GM12878 (cell line): ENCODE measurements at regions not wholly inside any gene's neighbourhood (a gene's known extent, or its start where the extent isn't known, plus 50 kb on each side); places are given as distances from the start of the nearest gene placed in this dataset.

Source experiments
- ATAC-seq: fragments of 200-7000 bp; cut with Tn5 transposase; 3 replicates; pipeline ENCODE4 v1.9.1; 2020; ENCODE audit warnings: mild to moderate bottlenecking, moderate library complexity
- BruUV-seq: library from RNA; stranded (reverse); fragments of 400-500 nt; replicated peaks from 2 replicates; lab custom pipeline; 2021; lab: Mats Ljungman, UMichigan
- CTCF ChIA-PET: fragments of 300-600 bp; sonication (Branson Sonifier 250); formaldehyde crosslinking; extraction: SDS; loops from one replicate; lab custom pipeline; 2021; ENCODE audit warnings: inconsistent platforms; lab: Yijun Ruan, JAX
- POLR2A ChIA-PET: fragments of 350-600 bp; formaldehyde crosslinking; extraction: SDS; loops from one replicate; lab custom pipeline; 2021; ENCODE audit warnings: inconsistent platforms; lab: Charles Lee
- RAD21 ChIA-PET: fragments of 300-600 bp; sonication (Branson Sonifier 250); formaldehyde crosslinking; loops from one replicate; lab custom pipeline; 2023; ENCODE audit warnings: antibody characterized with exemption; ENCODE audit not compliant: unreplicated experiment; lab: Charles Lee
- SMC1A ChIA-PET: fragments of 300-600 bp; sonication (Branson Sonifier 250); formaldehyde crosslinking; loops from one replicate; lab custom pipeline; 2023; ENCODE audit not compliant: unreplicated experiment, uncharacterized antibody; lab: Charles Lee
- DNase-seq: peaks from one replicate; pipeline ENCODE4 v3.0.0-alpha.2; 2011; ENCODE audit warnings: low read depth, low spot score
- FAIRE-seq: peaks from 3 replicates; lab custom pipeline; 2011; peaks lifted over from hg19 to GRCh38; lab: Jason Lieb, UNC
- H2AFZ ChIP-seq: 2 replicates; pipeline ENCODE4 v1.6.0; 2011; ENCODE audit warnings: low read depth, low read length, control low read depth; ENCODE audit not compliant: control insufficient read depth
- H3K27ac ChIP-seq: 2 replicates; pipeline ENCODE4 v1.5.1; 2011; ENCODE audit warnings: control low read depth; ENCODE audit not compliant: control insufficient read depth, insufficient read depth
- H3K27me3 ChIP-seq, 2 experiments: replicated peaks in 1 of 2; 2 replicates each; pipeline versions ENCODE4 v1.6.0 to v1.6.1; 2011; ENCODE audit warnings: low read length in 1 of 2; ENCODE audit not compliant: control insufficient read depth in 2 of 2, insufficient read depth in 2 of 2
- H3K36me3 ChIP-seq, 2 experiments: 2 replicates each; pipeline ENCODE4 v1.5.1; 2011; ENCODE audit warnings: low read length in 1 of 2; ENCODE audit not compliant: control insufficient read depth in 2 of 2, insufficient read depth in 2 of 2
- H3K4me1 ChIP-seq: 2 replicates; pipeline ENCODE4 v1.6.1; 2011; ENCODE audit warnings: mild to moderate bottlenecking, low read length, moderate library complexity, mixed read lengths; ENCODE audit not compliant: control insufficient read depth, insufficient read depth
- H3K4me2 ChIP-seq: 2 replicates; pipeline ENCODE4 v1.6.0; 2011; ENCODE audit warnings: control low read depth; ENCODE audit not compliant: control insufficient read depth, insufficient read depth
- H3K4me3 ChIP-seq: fragments of 200-600 bp; sonication (generic); 2 replicates; pipeline ENCODE4 v1.5.1; 2016
- H3K79me2 ChIP-seq: 2 replicates; pipeline ENCODE4 v1.6.0; 2011; ENCODE audit warnings: low read length; ENCODE audit not compliant: control insufficient read depth, insufficient read depth
- H3K9ac ChIP-seq: 2 replicates; pipeline ENCODE4 v1.8.0; 2011; ENCODE audit warnings: low read length, control low read depth, mixed read lengths; ENCODE audit not compliant: control insufficient read depth, insufficient read depth
- H3K9me3 ChIP-seq: replicated peaks from 3 replicates; pipeline ENCODE4 v1.5.1; 2011; ENCODE audit warnings: mild to moderate bottlenecking, low read length; ENCODE audit not compliant: control insufficient read depth, insufficient read depth
- H4K20me1 ChIP-seq: 2 replicates; pipeline ENCODE4 v1.6.0; 2011; ENCODE audit not compliant: control insufficient read depth, insufficient read depth
- BCL11A ChIP-seq: IDR thresholded peaks from 2 replicates; pipeline ENCODE4 v1.6.1; 2011; ENCODE audit warnings: low read depth, low read length
- CBX3 ChIP-seq: fragments of 200-600 bp; sonication (generic); IDR thresholded peaks from 2 replicates; pipeline ENCODE4 v1.6.1; 2016; ENCODE audit warnings: low read depth, borderline replicate concordance
- CREB1 ChIP-seq: IDR thresholded peaks from 2 replicates; pipeline ENCODE4 v1.6.1; 2012; ENCODE audit warnings: low read depth, mild to moderate bottlenecking, inconsistent platforms
- GATAD2B ChIP-seq: fragments of 450-650 bp; conservative IDR thresholded peaks from 2 replicates; pipeline ENCODE4 v1.6.1; 2017; ENCODE audit warnings: low read depth, mild to moderate bottlenecking, moderate library complexity
- HCFC1 ChIP-seq: fragments of 150-350 bp; IDR thresholded peaks from 2 replicates; pipeline ENCODE4 v1.6.1; 2014; ENCODE audit warnings: low read length
- IKZF2 ChIP-seq, 2 experiments: fragments of 450-650 bp; IDR thresholded peaks; 2 replicates each; pipeline ENCODE4 v1.6.1; 2017; ENCODE audit warnings: mild to moderate bottlenecking in 2 of 2, moderate library complexity in 2 of 2
- LARP7 ChIP-seq: fragments of 450-650 bp; IDR thresholded peaks from 2 replicates; pipeline ENCODE4 v1.6.1; 2017; ENCODE audit warnings: mild to moderate bottlenecking
- NRF1 ChIP-seq: conservative IDR thresholded peaks from 2 replicates; pipeline ENCODE4 v1.6.1; 2011; ENCODE audit warnings: mild to moderate bottlenecking, low read depth, low read length, improper control_type of control experiment
- RFX5 ChIP-seq: IDR thresholded peaks from 2 replicates; pipeline ENCODE4 v1.6.1; 2011; ENCODE audit warnings: low read depth, low read length, improper control_type of control experiment
- SMARCA5 ChIP-seq: fragments of 450-650 bp; IDR thresholded peaks from 2 replicates; pipeline ENCODE4 v1.6.1; 2017; ENCODE audit warnings: mild to moderate bottlenecking
- SRF ChIP-seq, 2 experiments: IDR thresholded peaks; 2 replicates each; pipeline ENCODE4 v1.6.1; 2011; ENCODE audit warnings: low read depth in 2 of 2, low read length in 2 of 2, mild to moderate bottlenecking in 1 of 2, moderate library complexity in 1 of 2
- SUZ12 ChIP-seq: fragments of 200-600 bp; sonication (generic); IDR thresholded peaks from one replicate; pipeline ENCODE4 v1.6.1; 2018; ENCODE audit warnings: antibody characterized with exemption, mild to moderate bottlenecking; ENCODE audit not compliant: unreplicated experiment
- TARDBP ChIP-seq: IDR thresholded peaks from 2 replicates; pipeline ENCODE4 v1.6.1; 2016; ENCODE audit warnings: borderline replicate concordance
- TCF3 ChIP-seq: IDR thresholded peaks from 2 replicates; pipeline ENCODE4 v1.6.1; 2012; ENCODE audit warnings: low read depth, mild to moderate bottlenecking, low read length, borderline replicate concordance; ENCODE audit not compliant: insufficient read depth
- ZSCAN29 ChIP-seq: fragments of 450-650 bp; IDR thresholded peaks from 2 replicates; pipeline ENCODE4 v1.6.1; 2017; ENCODE audit warnings: mild to moderate bottlenecking, moderate library complexity
- WGBS: methylation state at CpG from one replicate; pipeline ENCODE4 v1.1.6; 2016; ENCODE audit warnings: low lambda C conversion rate; ENCODE audit not compliant: insufficient replicate concordance, insufficient coverage; ENCODE audit errors: missing lambda C conversion rate; 5-methylcytosine and 5-hydroxymethylcytosine counted together
- in situ Hi-C: fragments of 300-500 bp; cut with MboI; formaldehyde crosslinking; loops from 9 replicates; pipeline ENCODE4 v1.14.3; 2018; ENCODE audit warnings: mixed read lengths
- intact Hi-C: fragments of 100-400 bp; cut with micrococcal nuclease; formaldehyde crosslinking; loops from one replicate; pipeline ENCODE4 v1.14.2; 2022; ENCODE audit not compliant: unreplicated experiment
- TF ChIP-seq, protein P1 (sequence below): fragments of 450-650 bp; IDR thresholded peaks from 2 replicates; pipeline ENCODE4 v1.6.1; 2017; ENCODE audit warnings: mild to moderate bottlenecking
- TF ChIP-seq, protein P2 (sequence below): IDR thresholded peaks from 2 replicates; pipeline ENCODE4 v1.6.1; 2011; ENCODE audit warnings: borderline replicate concordance, low read depth, mild to moderate bottlenecking, moderate library complexity, mixed read lengths, low read length; ENCODE audit not compliant: insufficient read depth; ENCODE audit errors: extremely low read length
- TF ChIP-seq, protein P3 (sequence below): fragments of 450-650 bp; conservative IDR thresholded peaks from 2 replicates; pipeline ENCODE4 v1.6.1; 2017; ENCODE audit warnings: mild to moderate bottlenecking, moderate library complexity

DNA sequence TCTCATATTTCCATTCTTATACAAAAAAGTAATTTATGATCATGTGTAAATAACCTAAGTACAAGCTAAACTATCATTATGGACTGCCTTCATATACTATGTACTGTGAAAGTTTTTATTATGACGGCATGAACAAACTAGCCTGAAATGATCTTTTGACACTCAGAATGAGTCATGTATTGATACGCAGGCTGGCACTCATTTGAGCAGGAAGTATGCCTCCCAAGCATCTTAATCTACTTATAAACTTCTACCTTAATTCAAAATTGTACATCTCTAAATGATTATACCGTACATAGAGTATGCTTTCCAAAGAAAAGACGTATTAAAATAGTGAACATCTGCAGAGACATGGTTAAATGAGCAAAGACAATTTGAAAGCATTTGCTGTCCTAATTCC is 207.1 kb upstream of the SPOPL start:
- H3K36me3 ChIP-seq: no peaks in the 10 kb centered on the region
- ATAC-seq: no peak
- H2AFZ ChIP-seq: no peak overlapping the region
- H3K4me2 ChIP-seq: no peak overlapping the region
- no peaks in the 10 kb centered on the region for H3K79me2 ChIP-seq
- H3K9ac ChIP-seq: no peak overlapping the region
- POLR2A ChIA-PET: interaction anchor here (1.2 kb wide), 1 partner anchor 57 kb away, joined by 4 read pairs; no protein-coding TSS in a partner anchor
- H3K4me1 ChIP-seq: peaks cover 9% of the 10 kb centered on the region
- WGBS: 93% methylated on average over 4 of the region's 4 CpGs
- BruUV-seq: no TSS peak
- no peak overlapping the region for H3K4me3 ChIP-seq
- no peak for FAIRE-seq
- SMC1A ChIA-PET: interaction anchor here (0.9 to 1.6 kb wide), 3 partner anchors 13 to 71 kb away, joined by 3 to 4 read pairs (median 3); no protein-coding TSS in a partner anchor
- H4K20me1 ChIP-seq: no peaks in the 10 kb centered on the region
- CTCF ChIA-PET: interaction anchor here (1.0 kb wide), 1 partner anchor 532 kb away, joined by 3 read pairs; no protein-coding TSS in a partner anchor
- H3K27ac ChIP-seq: no peak overlapping the region
- RAD21 ChIA-PET: interaction anchor here (1.4 kb wide), 1 partner anchor 55 kb away, joined by 3 read pairs; no protein-coding TSS in a partner anchor
- DNase-seq: no peak
- in situ Hi-C loops: no loop called here
- H3K27me3 ChIP-seq: no peaks in the 10 kb centered on the region
- H3K9me3 ChIP-seq: no peaks in the 10 kb centered on the region; the same call in 2 of the 3 replicates
- intact Hi-C loops: no loop called here
- TF ChIP-seq TCF3: no peak
- TF ChIP-seq ZSCAN29: no peak
- no peak for TF ChIP-seq SUZ12
- no peak for TF ChIP-seq HCFC1
- no peak for TF ChIP-seq SMARCA5
- no peak for TF ChIP-seq TARDBP
- no peak for TF ChIP-seq RFX5
- no peak for TF ChIP-seq IKZF2 (IDR thresholded peaks at IDR 0.05)
- TF ChIP-seq CBX3: no peak
- TF ChIP-seq NRF1: no peak
- TF ChIP-seq, protein P1, sequence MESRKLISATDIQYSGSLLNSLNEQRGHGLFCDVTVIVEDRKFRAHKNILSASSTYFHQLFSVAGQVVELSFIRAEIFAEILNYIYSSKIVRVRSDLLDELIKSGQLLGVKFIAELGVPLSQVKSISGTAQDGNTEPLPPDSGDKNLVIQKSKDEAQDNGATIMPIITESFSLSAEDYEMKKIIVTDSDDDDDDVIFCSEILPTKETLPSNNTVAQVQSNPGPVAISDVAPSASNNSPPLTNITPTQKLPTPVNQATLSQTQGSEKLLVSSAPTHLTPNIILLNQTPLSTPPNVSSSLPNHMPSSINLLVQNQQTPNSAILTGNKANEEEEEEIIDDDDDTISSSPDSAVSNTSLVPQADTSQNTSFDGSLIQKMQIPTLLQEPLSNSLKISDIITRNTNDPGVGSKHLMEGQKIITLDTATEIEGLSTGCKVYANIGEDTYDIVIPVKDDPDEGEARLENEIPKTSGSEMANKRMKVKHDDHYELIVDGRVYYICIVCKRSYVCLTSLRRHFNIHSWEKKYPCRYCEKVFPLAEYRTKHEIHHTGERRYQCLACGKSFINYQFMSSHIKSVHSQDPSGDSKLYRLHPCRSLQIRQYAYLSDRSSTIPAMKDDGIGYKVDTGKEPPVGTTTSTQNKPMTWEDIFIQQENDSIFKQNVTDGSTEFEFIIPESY: no peak
- no peak for TF ChIP-seq GATAD2B
- TF ChIP-seq LARP7: no peak
- TF ChIP-seq, protein P2, sequence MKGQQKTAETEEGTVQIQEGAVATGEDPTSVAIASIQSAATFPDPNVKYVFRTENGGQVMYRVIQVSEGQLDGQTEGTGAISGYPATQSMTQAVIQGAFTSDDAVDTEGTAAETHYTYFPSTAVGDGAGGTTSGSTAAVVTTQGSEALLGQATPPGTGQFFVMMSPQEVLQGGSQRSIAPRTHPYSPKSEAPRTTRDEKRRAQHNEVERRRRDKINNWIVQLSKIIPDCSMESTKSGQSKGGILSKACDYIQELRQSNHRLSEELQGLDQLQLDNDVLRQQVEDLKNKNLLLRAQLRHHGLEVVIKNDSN: no peak
- no peak for TF ChIP-seq SRF (IDR thresholded peaks at IDR 0.05; ENCODE audit: low read depth in 2 of 2, low read length in 2 of 2)
- TF ChIP-seq, protein P3, sequence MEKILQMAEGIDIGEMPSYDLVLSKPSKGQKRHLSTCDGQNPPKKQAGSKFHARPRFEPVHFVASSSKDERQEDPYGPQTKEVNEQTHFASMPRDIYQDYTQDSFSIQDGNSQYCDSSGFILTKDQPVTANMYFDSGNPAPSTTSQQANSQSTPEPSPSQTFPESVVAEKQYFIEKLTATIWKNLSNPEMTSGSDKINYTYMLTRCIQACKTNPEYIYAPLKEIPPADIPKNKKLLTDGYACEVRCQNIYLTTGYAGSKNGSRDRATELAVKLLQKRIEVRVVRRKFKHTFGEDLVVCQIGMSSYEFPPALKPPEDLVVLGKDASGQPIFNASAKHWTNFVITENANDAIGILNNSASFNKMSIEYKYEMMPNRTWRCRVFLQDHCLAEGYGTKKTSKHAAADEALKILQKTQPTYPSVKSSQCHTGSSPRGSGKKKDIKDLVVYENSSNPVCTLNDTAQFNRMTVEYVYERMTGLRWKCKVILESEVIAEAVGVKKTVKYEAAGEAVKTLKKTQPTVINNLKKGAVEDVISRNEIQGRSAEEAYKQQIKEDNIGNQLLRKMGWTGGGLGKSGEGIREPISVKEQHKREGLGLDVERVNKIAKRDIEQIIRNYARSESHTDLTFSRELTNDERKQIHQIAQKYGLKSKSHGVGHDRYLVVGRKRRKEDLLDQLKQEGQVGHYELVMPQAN: no peak
- TF ChIP-seq BCL11A: no peak
- TF ChIP-seq CREB1: no peak
